Femur (tissue), 1 donor: ENCODE measurements at regions not wholly inside any gene's neighbourhood (a gene's known extent, or its start where the extent isn't known, plus 50 kb on each side); places are given as distances from the start of the nearest gene placed in this dataset.
"Not testable (repeated sequence)": the region's sequence is repeated elsewhere in the genome, so short reads cannot be mapped to it uniquely, and the experiment has no call there.

ENCODE experiments used
- DNase-seq: peaks from one replicate; pipeline ENCODE4 v3.0.0-alpha.2; 2017

DNA sequence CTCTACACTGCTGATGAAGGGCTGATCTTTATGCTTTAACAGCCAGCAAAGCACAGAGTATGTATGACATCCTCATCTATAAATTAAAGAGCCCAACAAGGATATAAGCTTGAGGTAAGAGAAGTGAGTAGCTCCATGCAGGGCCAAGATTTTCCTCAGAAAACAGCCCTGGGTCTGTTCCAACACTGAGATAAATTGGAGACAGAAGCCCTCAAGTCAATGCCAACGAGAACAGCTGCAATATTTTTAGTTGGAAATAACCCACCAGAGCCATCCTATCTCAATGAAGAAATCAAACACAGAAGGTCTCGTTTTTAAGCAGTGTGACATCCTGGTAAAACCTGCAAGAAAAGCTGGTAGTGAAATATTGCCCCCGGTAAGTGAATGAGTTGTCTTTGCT is 297.0 kb upstream of the AUTS2 start:
- peak; percentile 27 for DNase-seq

DNA sequence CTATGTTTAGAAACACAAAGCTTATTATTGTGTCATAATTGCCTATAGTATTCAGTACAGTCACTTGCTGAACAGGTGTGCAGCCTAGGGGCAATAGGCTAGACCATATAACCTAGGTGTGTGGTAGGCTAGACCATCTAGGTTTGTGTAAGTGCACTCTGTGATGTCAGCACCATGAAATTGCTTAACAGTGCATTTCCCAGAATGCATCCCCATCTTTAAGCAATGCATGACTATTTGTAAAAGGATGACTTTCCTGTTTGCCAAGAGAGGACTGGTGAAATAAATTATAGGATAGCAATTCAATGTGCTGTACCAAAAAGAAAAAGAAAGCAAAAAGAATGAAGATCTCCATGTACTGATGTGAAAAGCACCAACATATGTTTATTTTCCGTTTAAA is 288.7 kb upstream of the AUTS2 start:
- no peak for DNase-seq

DNA sequence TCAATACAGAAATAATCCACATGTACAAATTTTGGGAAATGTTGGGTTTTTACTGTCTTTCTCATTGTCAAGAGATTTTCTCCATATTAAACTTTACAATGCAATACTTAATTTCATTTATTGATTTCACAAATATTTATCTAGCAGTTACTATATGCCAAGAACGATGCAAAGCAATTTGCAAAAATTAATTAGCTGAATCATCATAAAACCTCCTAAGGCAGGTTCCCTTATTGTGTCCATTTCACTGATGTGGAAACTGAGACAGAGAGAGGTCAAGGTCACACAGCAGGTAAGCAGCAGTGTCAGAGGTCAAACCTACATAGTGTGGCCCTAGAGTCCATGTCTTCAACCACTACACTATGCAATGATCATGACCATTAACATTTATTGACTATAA is 286.8 kb upstream of the AUTS2 start:
- DNase-seq = no peak

DNA sequence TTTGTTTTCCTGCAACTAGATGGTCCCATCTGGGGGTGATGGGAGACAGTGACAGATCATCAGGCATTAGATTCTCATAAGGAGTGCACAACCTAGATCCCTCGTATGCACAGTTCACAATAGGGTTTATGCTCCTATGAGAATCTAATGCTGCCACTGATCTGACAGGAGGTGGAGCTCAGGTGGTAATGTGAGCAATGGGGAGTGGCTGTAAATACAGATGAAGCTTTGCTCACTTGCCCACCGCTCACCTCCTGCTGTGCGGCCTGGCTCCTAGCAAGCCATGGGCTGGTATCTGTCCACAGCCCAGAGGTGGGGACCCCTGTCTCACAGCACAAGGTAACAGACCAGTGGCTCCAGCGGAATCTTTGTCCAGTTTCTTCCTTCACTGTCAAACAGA is 284.4 kb upstream of the AUTS2 start:
- DNase-seq = not testable (repeated sequence)

DNA sequence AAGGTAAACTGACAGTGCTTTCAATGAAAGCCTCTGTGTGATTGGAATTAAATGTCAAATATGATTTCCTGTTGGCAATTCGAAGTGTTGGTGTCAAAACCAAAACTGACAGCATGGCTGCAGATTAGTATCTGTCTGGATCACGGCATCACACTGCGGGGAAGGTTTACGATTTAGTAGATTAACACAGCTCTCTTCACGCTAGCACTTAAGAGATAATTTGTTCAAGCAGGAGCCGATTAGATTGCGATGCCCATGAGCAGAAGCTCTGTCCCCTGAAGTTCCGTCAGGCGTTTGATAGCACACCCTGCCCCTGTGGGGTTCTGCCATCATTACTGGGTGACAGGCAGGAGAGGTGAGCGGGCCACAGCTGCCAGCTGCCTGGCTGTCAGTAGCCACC is 279.5 kb upstream of the AUTS2 start:
- no peak for DNase-seq

DNA sequence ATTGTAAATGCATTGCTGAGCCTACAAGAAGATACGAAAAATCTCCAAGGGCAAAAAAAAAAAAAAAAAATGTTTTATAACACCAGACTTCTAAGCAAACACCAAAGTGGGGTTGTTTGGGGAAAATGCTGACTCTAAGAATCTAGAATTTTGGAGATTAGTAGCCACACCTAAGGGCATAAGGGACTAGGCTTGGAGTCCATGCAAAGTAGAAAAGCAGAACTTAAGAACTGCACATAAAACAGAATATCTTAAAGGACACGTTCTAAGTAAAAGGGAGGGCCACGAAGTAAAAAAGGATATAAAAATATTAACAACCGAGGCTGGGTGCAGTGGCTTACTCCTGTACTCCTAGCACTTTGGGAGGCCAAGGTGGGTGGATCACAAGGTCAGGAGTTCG is 269.8 kb upstream of the AUTS2 start:
- no peak for DNase-seq

GRCh38 chr7:69334701-69335100 is 263.6 kb upstream of the AUTS2 start:
- no peak for DNase-seq

GRCh38 chr7:69335331-69335730 is 262.9 kb upstream of the AUTS2 start:
- DNase-seq = no peak

DNA sequence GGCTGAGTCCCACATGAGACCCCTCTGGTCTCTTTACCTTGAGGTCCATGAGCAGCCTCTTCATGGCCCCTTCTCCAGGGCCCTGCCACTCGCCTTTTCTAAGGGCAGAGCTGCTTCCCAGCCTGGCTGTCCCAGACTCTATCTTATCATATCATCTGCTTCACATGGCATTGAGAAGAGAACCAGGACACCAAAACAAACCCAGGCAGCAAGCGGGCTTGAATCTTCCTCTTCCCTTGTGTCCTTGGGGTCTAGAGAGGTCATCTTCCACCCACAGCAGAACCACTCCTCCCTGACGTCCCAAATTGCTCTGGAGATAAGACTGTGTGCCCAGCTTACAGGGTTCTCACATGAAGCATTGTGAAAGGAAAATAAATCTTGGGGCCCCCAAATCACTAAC is 261.3 kb upstream of the AUTS2 start:
- no peak for DNase-seq

- DNase-seq = peak; percentile 23
Measured at GRCh38 chr7:69338144-69338543, 260.1 kb upstream of the AUTS2 start.

DNA sequence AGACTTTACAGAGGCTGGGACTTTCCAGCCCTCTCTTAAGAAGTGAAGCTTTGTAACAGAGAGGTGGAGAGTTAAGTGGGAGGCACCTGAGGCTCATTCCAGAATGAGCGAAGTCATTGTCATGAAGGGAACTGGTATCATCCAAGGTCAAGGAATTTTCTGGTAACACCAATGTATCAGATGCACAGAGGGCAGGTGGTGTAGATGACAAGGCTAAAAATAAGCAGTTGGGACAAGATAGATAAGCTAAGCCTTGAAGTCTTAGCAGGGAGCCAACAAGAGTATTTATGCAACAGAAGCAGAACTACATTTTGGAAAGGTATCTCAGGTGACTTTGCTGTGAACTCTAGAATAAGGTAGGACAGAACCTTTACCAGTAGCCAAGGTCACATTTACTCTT is 257.0 kb upstream of the AUTS2 start:
- DNase-seq = no peak

GRCh38 chr7:69342154-69342884 is 256.0 kb upstream of the AUTS2 start:
- no peak for DNase-seq

DNA sequence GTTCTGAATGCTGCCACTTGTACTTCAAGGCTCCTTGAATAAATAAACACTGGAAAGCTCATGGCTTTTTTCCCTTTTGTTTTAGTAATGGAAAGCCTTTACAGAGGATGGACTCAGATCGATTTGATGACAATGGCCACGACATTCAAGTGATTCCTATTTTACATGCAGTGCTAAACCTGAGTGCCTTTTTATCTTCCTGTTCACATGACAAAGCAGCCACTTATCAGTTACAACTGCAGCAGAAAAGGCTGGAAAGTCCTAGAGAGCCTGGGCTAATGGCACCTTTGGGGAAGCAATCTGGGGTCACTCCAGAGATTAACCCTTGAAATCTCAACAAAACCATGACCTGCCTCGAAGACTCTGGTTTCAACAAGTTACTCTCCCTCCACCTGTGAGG is 249.0 kb upstream of the AUTS2 start:
- DNase-seq = no peak

- DNase-seq = no peak
Measured at GRCh38 chr7:69358163-69358821, 240.0 kb upstream of the AUTS2 start.

- no peak for DNase-seq
Measured at GRCh38 chr7:69359003-69359700, 239.1 kb upstream of the AUTS2 start.

DNA sequence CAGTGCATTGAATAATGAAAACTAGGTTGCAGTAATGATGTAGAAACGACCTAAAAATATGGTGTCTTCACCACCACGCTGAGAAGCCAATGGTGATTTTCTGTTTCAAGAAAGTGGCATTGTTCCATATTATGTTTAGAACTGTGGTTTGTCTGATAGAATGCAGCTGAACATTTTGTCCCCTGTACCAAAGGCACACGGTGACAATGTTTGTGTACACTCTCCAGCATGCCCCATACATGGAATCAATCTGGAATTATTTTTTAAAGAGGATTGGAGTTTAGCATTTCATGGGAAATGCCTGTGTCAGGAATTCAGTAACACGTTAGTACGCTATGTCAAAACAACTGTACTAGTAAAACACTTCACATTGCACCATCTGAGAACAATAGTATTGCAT is 237.4 kb upstream of the AUTS2 start:
- DNase-seq = no peak

DNA sequence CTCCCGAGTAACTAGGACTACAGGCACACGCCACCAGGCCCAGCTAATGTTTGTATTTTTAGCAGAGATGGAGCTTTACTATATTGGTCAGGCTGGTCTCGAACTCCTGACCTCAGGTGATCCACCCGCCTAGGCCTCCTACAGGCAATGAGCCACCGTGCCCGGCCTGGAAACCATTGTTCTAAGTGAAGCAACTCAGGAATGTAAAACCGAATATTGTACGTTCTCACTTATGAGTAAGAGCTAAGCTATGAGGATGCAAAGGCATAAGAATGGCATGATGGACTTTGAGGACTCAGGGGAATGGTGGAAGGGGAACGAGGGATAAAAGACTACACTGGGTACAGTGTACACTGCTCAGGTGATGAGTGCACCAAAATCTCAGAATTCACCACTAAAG is 235.1 kb upstream of the AUTS2 start:
- DNase-seq = no peak

DNA sequence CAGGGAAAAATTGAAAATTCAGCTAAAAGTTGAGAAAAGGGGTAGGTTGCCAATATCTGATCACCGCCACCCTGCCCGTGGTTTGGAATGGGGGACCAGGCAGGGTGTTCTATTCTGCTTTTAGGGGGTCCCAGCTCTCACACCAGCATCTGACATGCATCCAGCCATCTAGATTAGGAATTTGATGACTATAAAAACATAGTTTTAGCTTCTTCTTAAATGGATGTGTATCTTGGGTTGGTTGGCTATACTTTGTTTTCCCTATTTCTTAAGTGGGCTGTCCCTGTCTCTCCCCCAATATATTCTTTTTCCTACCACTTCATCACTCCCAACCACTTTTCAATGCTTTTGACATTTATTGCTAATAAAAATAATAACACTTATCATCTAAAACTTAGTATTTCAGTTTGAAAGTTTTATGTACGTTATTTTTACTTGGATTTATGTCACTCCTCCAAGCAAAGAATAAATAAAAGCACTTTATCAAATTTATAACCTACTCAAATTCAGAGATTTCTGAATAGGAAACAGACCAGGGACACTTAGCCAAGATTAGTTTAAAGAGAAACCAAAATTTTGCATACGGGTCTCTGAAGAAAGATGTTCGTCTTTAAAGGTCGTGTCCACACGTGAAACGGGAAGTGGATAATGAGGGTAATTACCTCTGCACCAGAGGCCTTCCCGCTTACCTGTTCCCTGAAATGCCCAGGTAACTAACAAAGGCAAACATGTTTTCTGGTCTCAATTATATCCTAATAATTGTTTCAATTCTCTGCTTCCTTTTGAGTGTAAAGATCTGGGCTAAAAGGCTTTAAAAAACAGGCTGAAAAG is 233.2 kb upstream of the AUTS2 start:
- peak; percentile 33 for DNase-seq

DNA sequence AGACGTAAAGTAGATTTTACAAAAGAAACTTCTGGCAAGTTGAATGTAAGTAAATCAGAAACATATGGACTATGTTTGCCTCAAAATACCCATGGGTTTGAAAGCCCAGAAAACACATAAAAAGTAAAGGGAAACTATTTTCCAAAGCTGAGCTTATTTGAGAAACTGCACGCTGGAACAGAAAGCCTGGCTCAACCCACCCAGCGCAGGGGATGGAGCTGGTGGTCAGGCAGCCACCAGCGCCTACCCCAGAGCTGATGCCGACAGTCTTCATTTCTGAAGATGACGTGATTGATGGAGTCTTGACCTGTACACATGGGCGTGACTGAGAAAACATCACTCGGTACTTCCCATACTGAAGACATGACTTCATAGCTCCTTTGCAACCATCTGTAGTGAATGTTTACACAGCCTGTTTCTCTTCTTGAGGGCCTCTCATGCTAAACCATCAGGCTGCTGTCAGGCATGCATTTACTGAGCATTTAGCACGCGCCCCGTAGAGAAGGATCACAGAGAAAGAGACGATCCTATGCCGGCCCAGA is 232.6 kb upstream of the AUTS2 start:
- peak; percentile 65 for DNase-seq

DNA sequence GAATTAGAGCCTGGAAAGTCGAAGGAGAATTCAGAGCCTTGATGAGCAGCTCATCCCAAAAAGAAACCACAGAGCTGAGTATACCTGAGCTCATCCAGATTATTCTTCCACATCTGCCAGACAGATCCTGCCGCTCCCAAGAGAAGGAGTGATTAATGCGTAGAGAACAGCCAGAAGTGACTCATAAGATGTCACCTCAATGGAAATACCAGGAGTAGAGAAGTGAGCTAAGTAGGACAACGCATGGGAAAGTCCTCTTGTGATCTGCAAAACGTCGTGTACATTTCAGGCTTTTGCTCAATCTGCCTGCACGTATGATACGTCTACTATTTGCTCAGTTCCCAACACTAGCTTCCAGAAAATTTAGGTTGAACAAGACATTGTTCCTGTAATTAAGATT is 230.5 kb upstream of the AUTS2 start:
- DNase-seq = peak; percentile 36

DNA sequence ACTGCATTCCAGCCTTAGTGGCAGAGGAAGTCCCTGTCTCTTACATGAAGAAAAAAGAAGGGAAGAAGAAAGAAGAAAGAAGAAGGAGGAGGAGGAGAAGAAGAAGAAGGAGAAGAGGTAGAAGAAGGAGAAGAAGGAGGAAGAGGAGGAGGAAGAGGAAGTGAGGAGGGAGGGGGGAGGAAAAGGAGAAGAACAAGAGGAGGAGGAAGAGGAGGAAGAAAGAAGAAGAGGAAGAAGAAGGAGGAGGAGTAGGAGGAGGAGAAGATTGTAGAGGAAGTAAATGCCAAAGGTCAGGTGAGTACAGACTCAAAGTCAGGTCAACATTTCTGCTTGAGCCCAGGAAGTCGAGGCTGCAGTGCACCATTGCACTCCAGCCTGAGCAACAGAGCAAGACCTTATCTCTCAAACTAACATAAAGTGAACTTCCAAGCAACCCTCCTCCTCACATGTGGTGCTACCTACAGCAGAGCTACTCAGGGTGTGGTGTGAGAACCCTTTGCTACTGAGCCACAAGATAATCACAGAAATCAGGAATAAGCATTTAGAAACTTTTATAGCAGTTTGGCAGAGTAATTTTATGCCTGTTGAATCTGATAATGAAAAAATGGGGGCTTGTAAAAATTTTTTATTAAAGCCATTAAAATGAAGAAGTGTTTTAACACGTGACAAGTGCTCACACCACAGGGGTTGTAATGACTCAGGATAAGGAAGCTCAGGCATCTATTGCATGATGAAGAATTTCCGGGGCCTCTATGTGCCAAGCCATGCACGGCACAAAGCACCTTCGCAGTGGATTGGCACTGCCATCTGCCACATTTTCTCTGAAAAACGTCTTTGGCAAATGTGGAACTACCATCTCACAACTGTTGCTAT is 224.9 kb upstream of the AUTS2 start:
- no peak for DNase-seq

DNA sequence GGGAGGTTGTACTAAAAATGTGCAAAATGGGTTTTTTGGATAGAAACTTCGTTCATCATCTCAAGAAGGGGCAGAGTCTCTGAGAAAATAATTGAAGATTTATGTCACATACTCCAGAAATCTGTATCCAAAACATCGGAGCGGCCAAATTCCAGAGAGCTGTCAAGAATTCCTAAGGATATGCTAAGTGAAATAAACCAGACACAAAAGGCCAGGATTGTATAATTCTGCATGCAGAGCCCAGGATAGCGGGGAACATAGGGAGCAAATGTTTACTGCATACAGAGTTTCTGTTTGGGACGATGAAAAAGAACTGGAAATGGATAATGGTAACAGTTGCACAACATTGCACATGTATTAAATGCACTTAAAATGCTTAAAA is 224.2 kb upstream of the AUTS2 start:
- peak; percentile 53 for DNase-seq
